ENCODE measurements at regions not wholly inside any gene's neighbourhood (a gene's known extent, or its start where the extent isn't known, plus 50 kb on each side); places are given as distances from the start of the nearest gene placed in this dataset.

- no peak for DNase-seq (ENCODE audit: low spot score)
Measured at GRCh38 chr18:67896451-67896850, 379.9 kb upstream of the DSEL start.

- DNase-seq (ENCODE audit: low spot score): no peak
Measured at GRCh38 chr18:67893916-67894315, 377.4 kb upstream of the DSEL start.

DNA sequence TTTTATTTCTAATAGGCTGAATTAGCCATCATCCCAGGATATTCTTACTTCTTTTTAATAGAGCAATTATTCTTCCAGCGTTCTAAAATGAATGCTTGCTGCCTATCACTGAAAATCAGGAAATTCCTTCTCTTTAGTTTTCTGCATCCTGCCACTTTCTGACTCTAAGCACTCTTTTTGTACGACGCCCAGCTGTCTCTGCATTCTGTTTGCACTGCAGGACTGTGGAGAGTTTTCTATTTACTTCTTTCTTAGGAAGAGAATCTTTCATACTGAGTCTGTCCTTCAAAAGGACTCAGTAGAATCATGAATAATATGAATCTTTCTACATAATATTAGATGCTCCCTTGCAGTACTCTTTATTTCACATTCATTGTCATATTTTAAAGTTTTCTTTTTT is 360.4 kb upstream of the DSEL start:
- DNase-seq (ENCODE audit: low spot score): no peak

DNA sequence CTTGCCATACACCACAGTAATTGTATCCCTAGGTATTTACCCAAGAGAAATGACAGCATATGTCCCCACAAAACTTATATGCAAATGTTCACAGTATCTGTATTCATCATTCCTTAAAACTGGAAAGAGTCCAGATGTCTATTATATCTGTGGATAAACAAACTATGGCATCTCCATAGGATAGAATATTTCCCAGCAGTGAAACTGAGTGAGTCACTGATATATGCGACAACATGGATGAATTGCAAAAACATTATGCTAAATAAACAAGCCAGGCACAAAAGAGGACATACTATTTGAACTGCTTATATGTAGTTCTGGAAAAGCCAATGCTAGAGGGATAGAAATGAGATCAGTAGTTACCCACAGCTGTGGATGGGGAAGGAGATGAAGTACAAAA is 359.4 kb upstream of the DSEL start:
- DNase-seq (ENCODE audit: low spot score): no peak

DNA sequence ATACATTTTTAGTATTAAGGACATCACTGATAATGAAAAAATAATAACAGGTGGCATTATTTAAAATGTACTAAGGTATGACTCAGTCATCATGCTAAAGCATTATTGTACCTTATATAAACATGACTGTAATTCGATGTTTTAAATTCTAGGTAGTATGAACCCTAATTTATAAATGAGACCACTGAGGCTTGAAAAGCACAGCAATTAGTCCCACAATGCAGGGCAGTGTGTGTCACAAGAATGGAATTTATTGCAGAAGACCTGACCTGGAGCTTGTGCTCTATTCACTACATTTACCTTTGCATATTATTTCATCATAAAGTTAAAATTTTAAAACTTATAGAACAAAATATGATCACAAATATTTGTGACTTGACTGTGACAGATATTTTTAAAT is 358.5 kb upstream of the DSEL start:
- DNase-seq (ENCODE audit: low spot score): no peak

DNA sequence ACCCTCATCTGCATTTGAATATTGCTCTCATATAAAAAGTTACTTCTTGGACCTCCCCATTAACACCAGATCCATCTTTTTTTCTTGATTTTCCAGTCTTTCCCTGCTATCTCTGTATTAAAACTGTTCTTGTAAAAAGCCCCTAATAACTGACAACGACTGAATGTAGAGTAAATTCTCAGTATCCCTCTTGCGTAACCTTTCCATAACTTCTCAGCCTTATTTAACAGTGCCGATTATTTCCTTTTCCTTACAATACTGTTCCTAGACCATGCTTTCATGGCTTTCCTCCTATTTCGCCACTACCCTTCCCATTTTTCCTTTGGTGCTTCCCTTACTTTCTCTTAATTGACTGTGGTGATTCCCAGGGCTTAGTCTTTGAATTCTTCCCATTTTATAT is 348.9 kb upstream of the DSEL start:
- no peak for DNase-seq (ENCODE audit: low spot score)

DNA sequence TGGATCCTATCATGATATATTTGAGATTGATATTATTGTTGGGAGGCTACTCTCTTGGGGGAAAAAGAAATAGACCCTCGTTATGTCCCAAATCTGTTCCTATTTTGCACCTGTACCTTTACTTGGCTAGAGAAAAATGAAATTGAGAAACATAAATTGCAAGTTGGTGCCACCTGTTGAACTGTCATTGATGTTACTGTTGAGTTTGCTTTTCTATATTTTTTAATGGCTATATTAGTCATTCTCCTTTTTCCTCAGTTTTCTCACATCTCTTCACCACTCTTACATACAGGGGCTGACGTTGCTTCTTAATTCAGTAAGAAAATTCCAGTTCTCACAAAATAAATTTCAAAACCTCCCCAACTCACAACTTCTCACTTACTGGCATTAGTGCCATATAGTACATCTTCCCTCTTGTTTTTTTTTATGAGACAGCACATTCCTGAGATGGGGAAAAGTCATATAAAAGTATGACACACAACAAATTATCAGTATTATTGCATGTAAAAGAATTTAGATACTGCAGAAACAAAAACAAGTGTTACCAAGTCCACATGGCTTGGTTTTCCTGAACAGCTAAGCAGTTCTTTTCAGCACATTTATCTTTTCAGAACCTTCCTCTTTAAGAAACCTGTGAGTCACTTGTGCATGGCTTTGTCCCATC is 348.3 kb upstream of the DSEL start:
- no peak for DNase-seq (ENCODE audit: low spot score)

GRCh38 chr18:67862069-67862468 is 345.5 kb upstream of the DSEL start:
- no peak for DNase-seq (ENCODE audit: low spot score)

- DNase-seq (ENCODE audit: low spot score): no peak
Measured at GRCh38 chr18:67854340-67854739, 337.8 kb upstream of the DSEL start.

GRCh38 chr18:67846422-67847098 is 330.0 kb upstream of the DSEL start:
- peak; percentile 49 for DNase-seq (ENCODE audit: low spot score)

DNA sequence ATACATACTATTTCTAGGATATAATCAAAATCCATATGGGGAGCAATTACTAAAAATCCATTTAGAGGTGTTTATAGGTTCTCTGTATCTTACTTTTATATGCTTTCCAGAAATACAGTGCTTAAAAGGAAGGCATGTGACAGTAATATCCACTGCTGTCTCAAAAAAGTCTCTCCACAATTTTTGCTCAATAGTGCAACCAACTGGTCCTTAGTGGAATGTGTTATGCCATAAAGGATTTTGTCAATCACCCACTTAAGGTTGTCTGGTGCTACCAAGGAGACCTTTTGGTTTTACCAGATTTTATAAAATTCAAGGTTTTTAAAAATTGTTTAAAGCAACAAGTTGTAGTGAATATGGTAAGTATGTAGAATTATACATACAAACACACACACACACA is 328.5 kb upstream of the DSEL start:
- DNase-seq (ENCODE audit: low spot score): no peak

DNA sequence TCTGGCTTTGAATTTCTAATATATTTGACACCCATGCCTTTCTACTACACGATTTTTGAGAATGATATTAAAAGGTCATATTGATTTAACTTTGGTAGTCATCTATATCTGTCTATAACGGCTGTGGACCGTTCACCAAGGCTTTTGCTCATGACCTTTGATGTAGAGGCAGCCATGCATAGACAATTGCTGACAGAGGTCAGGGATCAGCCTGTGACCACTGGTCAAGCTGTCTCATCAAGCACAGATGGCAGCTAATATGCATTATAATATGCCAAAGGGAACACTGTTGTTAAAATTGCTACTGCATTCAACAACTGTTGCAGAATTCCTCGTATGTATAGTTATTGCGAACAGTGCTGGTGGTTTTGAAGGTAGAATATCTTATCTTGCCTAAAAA is 323.9 kb upstream of the DSEL start:
- no peak for DNase-seq (ENCODE audit: low spot score)

- DNase-seq (ENCODE audit: low spot score): no peak
Measured at GRCh38 chr18:67818432-67818831, 301.9 kb upstream of the DSEL start.

DNA sequence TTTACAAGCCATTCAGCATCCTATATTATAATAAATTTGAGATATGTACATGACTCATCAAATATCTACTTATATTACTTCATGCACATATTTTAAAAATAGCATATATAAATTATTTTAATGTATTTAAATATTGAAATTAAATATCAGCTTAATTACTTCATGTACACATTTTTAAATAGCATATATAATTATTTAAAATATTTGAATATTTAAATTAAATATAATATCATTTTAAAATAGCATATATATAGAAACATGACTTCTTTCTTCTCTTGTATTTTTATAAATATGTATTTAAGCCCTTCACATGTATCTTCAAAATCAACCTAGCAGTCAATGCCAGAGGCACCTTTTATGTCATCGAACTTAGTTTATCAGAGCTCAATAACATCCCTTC is 298.8 kb upstream of the DSEL start:
- no peak for DNase-seq (ENCODE audit: low spot score)

GRCh38 chr18:67813380-67814028 is 297.0 kb upstream of the DSEL start:
- no peak for DNase-seq (ENCODE audit: low spot score)

DNA sequence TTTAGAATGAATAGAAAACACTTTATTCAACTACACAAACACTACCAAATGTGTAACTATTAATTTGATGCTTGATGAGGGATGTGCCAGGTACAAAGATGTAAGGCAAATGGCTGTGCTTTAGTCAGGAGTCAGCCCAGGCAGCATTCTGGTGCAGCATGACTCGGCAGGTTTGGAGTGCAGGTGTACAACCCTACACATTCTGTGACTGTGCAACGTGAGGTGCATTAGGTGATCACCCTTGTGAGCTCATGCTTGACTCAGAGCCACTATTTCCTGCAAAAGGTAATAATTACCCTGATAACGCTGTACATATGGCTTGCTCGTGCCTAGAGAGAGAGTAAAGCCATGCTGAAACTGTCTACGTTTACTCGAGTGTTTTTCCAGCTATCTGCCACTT is 288.7 kb upstream of the DSEL start:
- no peak for DNase-seq (ENCODE audit: low spot score)

DNA sequence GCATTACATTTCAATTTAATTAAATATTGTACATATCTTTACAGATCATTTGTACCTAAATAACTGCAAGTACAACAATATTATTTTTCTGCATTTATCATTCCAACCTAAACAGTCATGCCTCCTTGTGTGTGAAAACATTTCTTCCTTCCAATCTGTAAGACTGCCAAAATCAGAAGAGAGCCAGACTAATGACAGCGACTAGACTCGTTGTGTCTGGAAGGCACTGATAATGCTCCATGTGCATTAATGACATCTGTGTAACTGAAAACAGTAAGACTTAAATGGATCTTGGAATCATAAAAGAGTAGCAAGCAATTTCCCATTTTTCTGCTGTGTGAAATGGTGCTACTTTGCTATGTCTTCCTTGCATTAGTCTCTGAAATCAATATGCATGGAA is 278.0 kb upstream of the DSEL start:
- DNase-seq (ENCODE audit: low spot score): no peak

GRCh38 chr18:67790527-67790926 is 274.0 kb upstream of the DSEL start:
- DNase-seq (ENCODE audit: low spot score): no peak

DNA sequence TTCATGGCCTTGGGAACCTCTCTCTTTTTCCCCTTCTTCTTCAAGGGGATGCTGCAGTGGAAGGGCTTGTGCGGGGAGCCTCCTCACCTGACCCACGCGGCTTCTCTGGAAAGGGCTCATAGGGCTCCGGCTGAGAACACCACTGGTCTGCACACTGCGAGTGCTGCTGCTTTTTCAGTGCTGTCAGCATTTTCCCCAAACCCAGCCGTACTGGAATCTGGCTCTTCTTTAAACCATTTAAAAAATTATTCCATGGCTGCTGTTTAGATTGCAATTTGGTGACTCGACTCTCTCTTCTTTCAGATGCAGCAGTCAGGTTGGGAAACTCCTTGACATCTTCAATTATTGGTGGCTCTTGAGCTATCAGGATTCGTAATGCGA is 272.6 kb upstream of the DSEL start:
- no peak for DNase-seq (ENCODE audit: low spot score)

DNA sequence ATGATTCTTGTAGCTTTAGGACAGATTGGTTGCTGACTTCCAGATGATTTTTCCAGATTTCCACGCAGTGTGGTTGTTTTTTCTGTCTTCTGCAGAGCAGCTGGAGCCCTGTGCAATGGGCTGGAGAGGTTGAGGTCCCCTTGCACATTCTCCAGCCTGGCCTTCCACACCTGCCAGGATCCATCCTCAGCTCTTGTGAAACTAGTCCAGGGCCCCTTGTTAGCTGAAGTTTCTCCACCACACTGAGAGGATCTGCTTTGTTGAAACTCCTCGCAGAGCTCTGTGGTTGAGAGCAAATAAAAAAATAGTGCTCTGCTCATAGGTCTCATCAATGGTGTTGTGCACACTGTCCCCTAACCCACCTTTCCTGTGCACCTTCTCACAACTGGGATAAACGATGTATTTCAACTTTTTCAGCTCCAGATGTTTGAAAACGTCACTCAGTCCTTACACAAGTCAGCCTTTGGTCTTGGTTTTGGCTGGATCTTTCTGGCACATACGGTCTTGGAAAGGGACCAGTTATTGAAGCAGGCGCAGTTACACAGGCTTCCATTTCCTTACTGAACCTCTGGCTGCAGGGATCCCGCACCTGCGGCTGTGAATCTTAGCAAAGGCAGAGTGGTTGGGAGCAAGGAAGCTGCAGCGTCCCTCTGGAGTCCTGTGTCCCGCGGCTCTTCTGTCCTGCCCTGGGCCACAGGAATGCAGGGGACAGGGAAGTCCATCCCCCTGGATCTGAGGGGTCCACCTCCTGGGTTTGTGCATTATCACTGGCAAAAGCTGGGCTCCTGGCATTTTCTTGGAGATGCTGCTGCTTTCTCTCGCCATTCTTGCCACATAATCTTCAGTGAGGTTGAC is 272.0 kb upstream of the DSEL start:
- no peak for DNase-seq (ENCODE audit: low spot score)

DNA sequence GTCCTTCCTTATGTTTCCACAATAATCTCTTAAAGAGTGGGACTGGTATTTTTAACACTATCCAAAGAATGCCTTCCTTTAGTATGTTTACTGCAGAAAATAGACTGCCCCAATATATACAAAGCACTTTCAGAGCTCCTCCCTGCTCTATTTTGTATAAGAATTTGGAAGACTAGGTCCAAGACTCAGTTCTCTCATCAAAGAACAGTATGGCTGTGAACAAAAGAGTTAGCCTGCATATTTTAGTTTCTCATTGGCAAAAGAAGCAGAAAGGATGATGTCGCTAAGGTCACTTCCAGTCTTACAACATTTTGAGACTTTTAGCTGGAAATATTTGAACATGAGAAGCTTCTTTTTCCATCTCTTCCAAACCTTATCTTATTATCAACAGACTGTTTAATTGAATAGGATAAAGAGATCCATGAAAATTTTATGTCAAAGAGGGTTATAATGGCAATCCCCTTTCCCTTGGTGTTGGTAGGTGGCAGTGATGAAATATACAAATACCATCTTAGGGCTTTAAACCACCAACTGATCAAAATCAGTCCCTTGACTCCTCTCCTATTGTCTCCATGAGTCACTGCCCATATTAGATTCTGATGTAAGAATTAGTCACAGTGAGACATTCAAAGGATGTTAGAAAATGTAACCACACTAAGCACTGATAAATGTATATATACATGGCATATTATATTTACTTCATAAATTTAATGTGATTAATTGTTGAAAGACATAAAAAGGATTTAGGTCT is 266.9 kb upstream of the DSEL start:
- no peak for DNase-seq (ENCODE audit: low spot score)

Measured in mesenteric fat pad (tissue), 1 donor.